ENCODE measurements at regions not wholly inside any gene's neighbourhood (a gene's known extent, or its start where the extent isn't known, plus 50 kb on each side); places are given as distances from the start of the nearest gene placed in this dataset.

- TF ChIP-seq, protein P1, sequence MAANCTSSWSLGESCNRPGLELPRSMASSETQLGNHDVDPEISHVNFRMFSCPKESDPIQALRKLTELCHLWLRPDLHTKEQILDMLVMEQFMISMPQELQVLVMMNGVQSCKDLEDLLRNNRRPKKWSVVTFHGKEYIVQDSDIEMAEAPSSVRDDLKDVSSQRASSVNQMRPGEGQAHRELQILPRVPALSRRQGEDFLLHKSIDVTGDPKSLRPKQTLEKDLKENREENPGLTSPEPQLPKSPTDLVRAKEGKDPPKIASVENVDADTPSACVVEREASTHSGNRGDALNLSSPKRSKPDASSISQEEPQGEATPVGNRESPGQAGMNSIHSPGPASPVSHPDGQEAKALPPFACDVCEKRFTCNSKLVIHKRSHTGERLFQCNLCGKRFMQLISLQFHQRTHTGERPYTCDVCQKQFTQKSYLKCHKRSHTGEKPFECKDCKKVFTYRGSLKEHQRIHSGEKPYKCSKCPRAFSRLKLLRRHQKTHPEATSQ (CRISPR knock-in tag; IDR thresholded peaks at IDR 0.05; ENCODE audit: borderline replicate concordance) = peak; percentile 99; the same call in 1 of the 2 replicates
- TF ChIP-seq ZNF724P (CRISPR knock-in tag; IDR thresholded peaks at IDR 0.05; ENCODE audit: borderline replicate concordance) = 0 out of 2 replicates have a peak, but pooled peaks have one; percentile 22
- TF ChIP-seq DPF2 (CRISPR knock-in tag; IDR thresholded peaks at IDR 0.05; ENCODE audit: borderline replicate concordance, low read depth) = 0 out of 2 replicates have a peak, but pooled peaks have one; percentile 2
- peak; percentile 9; the same call in 1 of the 2 replicates for TF ChIP-seq MED13 (CRISPR knock-in tag; IDR thresholded peaks at IDR 0.05)
- TF ChIP-seq ZNF883 (CRISPR knock-in tag; IDR thresholded peaks at IDR 0.05; ENCODE audit: not compliant biosample characterization) = peak; percentile 3
- 0 out of 2 replicates have a peak, but pooled peaks have one; percentile 10 for TF ChIP-seq ZNF878 (CRISPR knock-in tag; IDR thresholded peaks at IDR 0.05)
- peak; percentile 81; the same call in 1 of the 2 replicates for TF ChIP-seq ZBTB3 (CRISPR knock-in tag; IDR thresholded peaks at IDR 0.05; ENCODE audit: borderline replicate concordance, low read depth)
- TF ChIP-seq FOSL1 (CRISPR knock-in tag; IDR thresholded peaks at IDR 0.05; ENCODE audit: borderline replicate concordance) = peak; percentile 30; the same call in 1 of the 2 replicates
- TF ChIP-seq ZBTB43 (CRISPR knock-in tag; conservative IDR thresholded peaks at IDR 0.05) = 0 out of 2 replicates have a peak, but pooled peaks have one; percentile 1
- TF ChIP-seq ZFX (CRISPR knock-in tag; IDR thresholded peaks at IDR 0.05; ENCODE audit: low read depth) = peak; percentile 31; the same call in 1 of the 2 replicates
- peak; percentile 52 for TF ChIP-seq E2F1 (CRISPR knock-in tag; IDR thresholded peaks at IDR 0.05)
- TF ChIP-seq HOXA5 (CRISPR knock-in tag; IDR thresholded peaks at IDR 0.05) = 0 out of 2 replicates have a peak, but pooled peaks have one; percentile 12
- TF ChIP-seq ZNF816 (CRISPR knock-in tag; IDR thresholded peaks at IDR 0.05; ENCODE audit: borderline replicate concordance) = peak; percentile 32; the same call in 1 of the 2 replicates
- TF ChIP-seq TOPORS (CRISPR knock-in tag; IDR thresholded peaks at IDR 0.05) = 0 out of 2 replicates have a peak, but pooled peaks have one; percentile 37
- 0 out of 2 replicates have a peak, but pooled peaks have one; percentile 70 for TF ChIP-seq DMTF1 (CRISPR knock-in tag; IDR thresholded peaks at IDR 0.05)
- 0 out of 2 replicates have a peak, but pooled peaks have one; percentile 78 for TF ChIP-seq ZNF775 (CRISPR knock-in tag; IDR thresholded peaks at IDR 0.05; ENCODE audit: borderline replicate concordance)
- peak; percentile 85; the same call in 1 of the 2 replicates for TF ChIP-seq ZNF230 (CRISPR knock-in tag; IDR thresholded peaks at IDR 0.05)
- 0 out of 2 replicates have a peak, but pooled peaks have one; percentile 44 for TF ChIP-seq ZNF543 (CRISPR knock-in tag; IDR thresholded peaks at IDR 0.05)
- 0 out of 2 replicates have a peak, but pooled peaks have one; percentile 16 for TF ChIP-seq ZNF850 (CRISPR knock-in tag; conservative IDR thresholded peaks at IDR 0.05)
- TF ChIP-seq ZFAT (CRISPR knock-in tag; conservative IDR thresholded peaks at IDR 0.05) = 0 out of 2 replicates have a peak, but pooled peaks have one; percentile 66
- TF ChIP-seq, protein P2, sequence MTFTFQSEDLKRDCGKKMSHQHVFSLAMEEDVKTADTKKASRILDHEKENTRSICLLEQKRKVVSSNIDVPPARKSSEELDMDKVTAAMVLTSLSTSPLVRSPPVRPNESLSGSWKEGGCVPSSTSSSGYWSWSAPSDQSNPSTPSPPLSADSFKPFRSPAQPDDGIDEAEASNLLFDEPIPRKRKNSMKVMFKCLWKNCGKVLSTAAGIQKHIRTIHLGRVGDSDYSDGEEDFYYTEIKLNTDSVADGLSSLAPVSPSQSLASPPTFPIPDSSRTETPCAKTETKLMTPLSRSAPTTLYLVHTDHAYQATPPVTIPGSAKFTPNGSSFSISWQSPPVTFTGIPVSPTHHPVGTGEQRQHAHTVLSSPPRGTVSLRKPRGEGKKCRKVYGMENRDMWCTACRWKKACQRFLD (CRISPR knock-in tag; IDR thresholded peaks at IDR 0.05; ENCODE audit: borderline replicate concordance) = 0 out of 2 replicates have a peak, but pooled peaks have one; percentile 30
- 0 out of 2 replicates have a peak, but pooled peaks have one; percentile 67 for TF ChIP-seq GTF3A (CRISPR knock-in tag; conservative IDR thresholded peaks at IDR 0.05)
These were observed 117.0 kb downstream of the TTC6 start (continued) for GRCh38 chr14:37712476-37712860.
